ENCODE measurements at regions not wholly inside any gene's neighbourhood (a gene's known extent, or its start where the extent isn't known, plus 50 kb on each side); places are given as distances from the start of the nearest gene placed in this dataset.

DNA sequence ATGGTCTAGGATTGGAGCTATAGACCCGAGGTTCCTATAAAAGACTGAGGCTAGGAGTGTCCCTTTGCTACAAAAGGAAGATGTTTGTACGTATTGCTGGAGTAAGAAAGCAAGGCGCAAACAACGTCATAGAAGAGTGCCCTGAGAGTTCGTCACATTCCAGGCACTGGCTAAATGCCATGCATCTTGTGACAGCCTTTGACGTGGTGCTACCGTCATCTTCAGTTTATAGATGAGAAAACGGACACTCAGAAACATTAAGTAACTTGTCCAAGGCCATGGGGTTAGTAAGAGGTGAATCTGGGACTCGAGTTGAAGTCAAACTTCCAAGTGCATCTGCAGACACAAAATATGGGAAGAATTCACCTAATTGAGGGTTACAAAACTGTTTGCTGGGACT, 104.2 kb upstream of the SLC45A1 start:
- H4K20me1 ChIP-seq (ENCODE audit: insufficient read depth): no peaks in the 10 kb centered on the region
- H3K9ac ChIP-seq (ENCODE audit: low read length): no peak overlapping the region
- no peak overlapping the region for H3K4me2 ChIP-seq (ENCODE audit: low read length)
- H3F3A ChIP-seq (ENCODE audit: insufficient read depth, low read length, poor library complexity, severe bottlenecking): no peaks in the 10 kb centered on the region
- H3K9me3 ChIP-seq (ENCODE audit: low read length): no peaks in the 10 kb centered on the region
- H3K9me2 ChIP-seq (ENCODE audit: insufficient read depth, low read length): no peaks in the 10 kb centered on the region
- H2AFZ ChIP-seq (ENCODE audit: low read depth, low read length): no peak overlapping the region
- H3K4me3 ChIP-seq (ENCODE audit: low read length): no peak overlapping the region
- no peak overlapping the region for H3K27ac ChIP-seq (ENCODE audit: low read length)
- no peaks in the 10 kb centered on the region for H3K79me2 ChIP-seq (replicated peaks; ENCODE audit: insufficient read depth, low read length)
- H3K27me3 ChIP-seq (ENCODE audit: insufficient read depth, low read depth, low read length): peaks cover 9% of the 10 kb centered on the region
- H3K36me3 ChIP-seq (ENCODE audit: insufficient read depth, low read length): no peaks in the 10 kb centered on the region
- TF ChIP-seq EZH2 (IDR thresholded peaks at IDR 0.05; ENCODE audit: borderline replicate concordance, insufficient read depth, low read length, poor library complexity, severe bottlenecking): no peak
- TF ChIP-seq SMC3 (conservative IDR thresholded peaks at IDR 0.05; ENCODE audit: poor library complexity): no peak
- no peak for TF ChIP-seq MXI1 (conservative IDR thresholded peaks at IDR 0.05; ENCODE audit: poor library complexity, severe bottlenecking)
- TF ChIP-seq, protein P1, sequence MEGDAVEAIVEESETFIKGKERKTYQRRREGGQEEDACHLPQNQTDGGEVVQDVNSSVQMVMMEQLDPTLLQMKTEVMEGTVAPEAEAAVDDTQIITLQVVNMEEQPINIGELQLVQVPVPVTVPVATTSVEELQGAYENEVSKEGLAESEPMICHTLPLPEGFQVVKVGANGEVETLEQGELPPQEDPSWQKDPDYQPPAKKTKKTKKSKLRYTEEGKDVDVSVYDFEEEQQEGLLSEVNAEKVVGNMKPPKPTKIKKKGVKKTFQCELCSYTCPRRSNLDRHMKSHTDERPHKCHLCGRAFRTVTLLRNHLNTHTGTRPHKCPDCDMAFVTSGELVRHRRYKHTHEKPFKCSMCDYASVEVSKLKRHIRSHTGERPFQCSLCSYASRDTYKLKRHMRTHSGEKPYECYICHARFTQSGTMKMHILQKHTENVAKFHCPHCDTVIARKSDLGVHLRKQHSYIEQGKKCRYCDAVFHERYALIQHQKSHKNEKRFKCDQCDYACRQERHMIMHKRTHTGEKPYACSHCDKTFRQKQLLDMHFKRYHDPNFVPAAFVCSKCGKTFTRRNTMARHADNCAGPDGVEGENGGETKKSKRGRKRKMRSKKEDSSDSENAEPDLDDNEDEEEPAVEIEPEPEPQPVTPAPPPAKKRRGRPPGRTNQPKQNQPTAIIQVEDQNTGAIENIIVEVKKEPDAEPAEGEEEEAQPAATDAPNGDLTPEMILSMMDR (IDR thresholded peaks at IDR 0.05; ENCODE audit: poor library complexity, severe bottlenecking): no peak
- no peak for TF ChIP-seq POLR2AphosphoS5 (IDR thresholded peaks at IDR 0.05)
- no peak for TF ChIP-seq RAD21 (conservative IDR thresholded peaks at IDR 0.05)
- TF ChIP-seq, protein P2, sequence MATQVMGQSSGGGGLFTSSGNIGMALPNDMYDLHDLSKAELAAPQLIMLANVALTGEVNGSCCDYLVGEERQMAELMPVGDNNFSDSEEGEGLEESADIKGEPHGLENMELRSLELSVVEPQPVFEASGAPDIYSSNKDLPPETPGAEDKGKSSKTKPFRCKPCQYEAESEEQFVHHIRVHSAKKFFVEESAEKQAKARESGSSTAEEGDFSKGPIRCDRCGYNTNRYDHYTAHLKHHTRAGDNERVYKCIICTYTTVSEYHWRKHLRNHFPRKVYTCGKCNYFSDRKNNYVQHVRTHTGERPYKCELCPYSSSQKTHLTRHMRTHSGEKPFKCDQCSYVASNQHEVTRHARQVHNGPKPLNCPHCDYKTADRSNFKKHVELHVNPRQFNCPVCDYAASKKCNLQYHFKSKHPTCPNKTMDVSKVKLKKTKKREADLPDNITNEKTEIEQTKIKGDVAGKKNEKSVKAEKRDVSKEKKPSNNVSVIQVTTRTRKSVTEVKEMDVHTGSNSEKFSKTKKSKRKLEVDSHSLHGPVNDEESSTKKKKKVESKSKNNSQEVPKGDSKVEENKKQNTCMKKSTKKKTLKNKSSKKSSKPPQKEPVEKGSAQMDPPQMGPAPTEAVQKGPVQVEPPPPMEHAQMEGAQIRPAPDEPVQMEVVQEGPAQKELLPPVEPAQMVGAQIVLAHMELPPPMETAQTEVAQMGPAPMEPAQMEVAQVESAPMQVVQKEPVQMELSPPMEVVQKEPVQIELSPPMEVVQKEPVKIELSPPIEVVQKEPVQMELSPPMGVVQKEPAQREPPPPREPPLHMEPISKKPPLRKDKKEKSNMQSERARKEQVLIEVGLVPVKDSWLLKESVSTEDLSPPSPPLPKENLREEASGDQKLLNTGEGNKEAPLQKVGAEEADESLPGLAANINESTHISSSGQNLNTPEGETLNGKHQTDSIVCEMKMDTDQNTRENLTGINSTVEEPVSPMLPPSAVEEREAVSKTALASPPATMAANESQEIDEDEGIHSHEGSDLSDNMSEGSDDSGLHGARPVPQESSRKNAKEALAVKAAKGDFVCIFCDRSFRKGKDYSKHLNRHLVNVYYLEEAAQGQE (IDR thresholded peaks at IDR 0.05; ENCODE audit: borderline replicate concordance): no peak
- TF ChIP-seq TAF1 (IDR thresholded peaks at IDR 0.05; ENCODE audit: low read depth): no peak

DNA sequence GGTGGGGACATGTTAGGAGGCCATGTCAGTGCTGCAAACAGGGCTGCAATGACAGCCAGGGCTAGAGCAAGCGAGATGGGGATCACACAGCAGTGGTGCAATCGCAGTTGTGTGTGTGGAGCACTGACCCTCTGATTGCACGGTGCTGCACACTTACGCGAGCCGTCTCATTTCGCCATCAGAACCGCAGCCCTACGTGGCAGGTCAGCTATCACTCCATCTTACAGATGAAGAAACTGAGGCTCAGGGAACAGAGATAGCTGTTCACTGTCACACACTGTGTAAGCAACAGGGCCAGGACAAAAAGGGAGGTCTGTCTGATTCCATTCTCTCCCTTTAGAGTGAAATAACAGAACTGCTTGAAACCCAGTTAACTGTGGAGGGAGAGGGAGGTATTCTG, 104.8 kb upstream of the SLC45A1 start:
- H3K27me3 ChIP-seq (ENCODE audit: insufficient read depth, low read depth, low read length): peaks cover 9% of the 10 kb centered on the region
- no peaks in the 10 kb centered on the region for H3K9me3 ChIP-seq (ENCODE audit: low read length)
- no peaks in the 10 kb centered on the region for H3F3A ChIP-seq (ENCODE audit: insufficient read depth, low read length, poor library complexity, severe bottlenecking)
- H3K9me2 ChIP-seq (ENCODE audit: insufficient read depth, low read length): no peaks in the 10 kb centered on the region
- H3K4me2 ChIP-seq (ENCODE audit: low read length): no peak overlapping the region
- no peak overlapping the region for H3K27ac ChIP-seq (ENCODE audit: low read length)
- no peak overlapping the region for H2AFZ ChIP-seq (ENCODE audit: low read depth, low read length)
- H4K20me1 ChIP-seq (ENCODE audit: insufficient read depth): no peaks in the 10 kb centered on the region
- no peak for TF ChIP-seq TAF1 (IDR thresholded peaks at IDR 0.05; ENCODE audit: low read depth)
- no peak for TF ChIP-seq MXI1 (conservative IDR thresholded peaks at IDR 0.05; ENCODE audit: poor library complexity, severe bottlenecking)
- TF ChIP-seq SMC3 (conservative IDR thresholded peaks at IDR 0.05; ENCODE audit: poor library complexity): no peak
- TF ChIP-seq, protein P2 (IDR thresholded peaks at IDR 0.05; ENCODE audit: borderline replicate concordance): no peak
- TF ChIP-seq RAD21 (conservative IDR thresholded peaks at IDR 0.05): no peak
- TF ChIP-seq, protein P1 (IDR thresholded peaks at IDR 0.05; ENCODE audit: poor library complexity, severe bottlenecking): no peak
- no peak for TF ChIP-seq POLR2AphosphoS5 (IDR thresholded peaks at IDR 0.05)
- no peak for TF ChIP-seq EZH2 (IDR thresholded peaks at IDR 0.05; ENCODE audit: borderline replicate concordance, insufficient read depth, low read length, poor library complexity, severe bottlenecking)
- no peak for TF ChIP-seq EP300 (conservative IDR thresholded peaks at IDR 0.05; ENCODE audit: poor library complexity, severe bottlenecking)
- no peak overlapping the region for H3K9ac ChIP-seq (ENCODE audit: low read length)
- no peak overlapping the region for H3K4me3 ChIP-seq (ENCODE audit: low read length)
- H3K36me3 ChIP-seq (ENCODE audit: insufficient read depth, low read length): no peaks in the 10 kb centered on the region
- H3K79me2 ChIP-seq (replicated peaks; ENCODE audit: insufficient read depth, low read length): no peaks in the 10 kb centered on the region
